ENCODE measurements at regions not wholly inside any gene's neighbourhood (a gene's known extent, or its start where the extent isn't known, plus 50 kb on each side); places are given as distances from the start of the nearest gene placed in this dataset.
"Not testable (repeated sequence)": the region's sequence is repeated elsewhere in the genome, so short reads cannot be mapped to it uniquely, and the experiment has no call there.

- TF ChIP-seq CTCF, POLR2A, EP300 (IDR thresholded peaks at IDR 0.05): not testable (repeated sequence)
Measured at GRCh38 chr1:149227933-149228665, 124.7 kb upstream of the NBPF9 start.

All from ovary (tissue), 3 donors.